Breast epithelium (tissue), 4 donors: ENCODE measurements at regions not wholly inside any gene's neighbourhood (a gene's known extent, or its start where the extent isn't known, plus 50 kb on each side); places are given as distances from the start of the nearest gene placed in this dataset.

Experiments
- DNase-seq, 2 donors: peaks; one replicate each; pipeline ENCODE4 v3.0.0-alpha.2; 2019; ENCODE audit warnings: low spot score in 2 of 2
- H3K27ac ChIP-seq, 2 donors: fragments of 200-600 bp; sonication (generic) in 1 of 2; one replicate each; pipeline ENCODE4 v1.5.1; 2016 to 2019; ENCODE audit warnings: mild to moderate bottlenecking in 1 of 2
- H3K27me3 ChIP-seq, 2 donors: fragments of 200-600 bp; sonication (generic) in 1 of 2; one replicate each; pipeline versions ENCODE4 v1.5.1 to v1.6.0; 2017 to 2019; ENCODE audit warnings: control low read depth in 1 of 2, mild to moderate bottlenecking in 1 of 2
- H3K36me3 ChIP-seq: fragments of 200-600 bp; one replicate; pipeline ENCODE4 v1.5.1; 2019
- H3K4me1 ChIP-seq, 2 donors: fragments of 200-600 bp; sonication (generic); one replicate each; pipeline ENCODE4 v1.5.1; 2016 to 2019; ENCODE audit warnings: control low read depth in 1 of 2
- H3K4me3 ChIP-seq, 3 donors: fragments of 200-600 bp; sonication (generic); 1 replicate in 2 of 3; 2 replicates in 1 of 3; pipeline ENCODE4 v1.5.1; 2016 to 2019; ENCODE audit warnings: mild to moderate bottlenecking in 3 of 3, moderate library complexity in 2 of 3
- H3K9me3 ChIP-seq, 2 donors: fragments of 200-600 bp; sonication (generic) in 1 of 2; one replicate each; pipeline ENCODE4 v1.5.1; 2016 to 2019; ENCODE audit warnings: control low read depth in 1 of 2
- POLR2A ChIP-seq: fragments of 450-650 bp; IDR thresholded peaks from one replicate; pipeline ENCODE4 v1.6.1; 2016; ENCODE audit warnings: antibody characterized with exemption, mild to moderate bottlenecking, moderate library complexity
- POLR2AphosphoS5 ChIP-seq, 3 donors: sonication (generic); formaldehyde crosslinking; IDR thresholded peaks; one replicate each; pipeline ENCODE4 v1.6.1; 2017; ENCODE audit warnings: antibody characterized with exemption in 3 of 3
- intact Hi-C: fragments of 100-400 bp; cut with DNase I; formaldehyde crosslinking; loops from one replicate; pipeline ENCODE4 v1.15.1; 2023; ENCODE audit warnings: low total_unique reads
- TF ChIP-seq, protein P1 (sequence below), 3 donors: fragments of 450-650 bp; IDR thresholded peaks; one replicate each; pipeline ENCODE4 v1.5.1; 2016 to 2017; ENCODE audit warnings: antibody characterized with exemption in 3 of 3, mild to moderate bottlenecking in 3 of 3, moderate library complexity in 3 of 3

- no peak for TF ChIP-seq POLR2AphosphoS5 (IDR thresholded peaks at IDR 0.05)
- no peak for TF ChIP-seq POLR2A
- TF ChIP-seq, protein P1, sequence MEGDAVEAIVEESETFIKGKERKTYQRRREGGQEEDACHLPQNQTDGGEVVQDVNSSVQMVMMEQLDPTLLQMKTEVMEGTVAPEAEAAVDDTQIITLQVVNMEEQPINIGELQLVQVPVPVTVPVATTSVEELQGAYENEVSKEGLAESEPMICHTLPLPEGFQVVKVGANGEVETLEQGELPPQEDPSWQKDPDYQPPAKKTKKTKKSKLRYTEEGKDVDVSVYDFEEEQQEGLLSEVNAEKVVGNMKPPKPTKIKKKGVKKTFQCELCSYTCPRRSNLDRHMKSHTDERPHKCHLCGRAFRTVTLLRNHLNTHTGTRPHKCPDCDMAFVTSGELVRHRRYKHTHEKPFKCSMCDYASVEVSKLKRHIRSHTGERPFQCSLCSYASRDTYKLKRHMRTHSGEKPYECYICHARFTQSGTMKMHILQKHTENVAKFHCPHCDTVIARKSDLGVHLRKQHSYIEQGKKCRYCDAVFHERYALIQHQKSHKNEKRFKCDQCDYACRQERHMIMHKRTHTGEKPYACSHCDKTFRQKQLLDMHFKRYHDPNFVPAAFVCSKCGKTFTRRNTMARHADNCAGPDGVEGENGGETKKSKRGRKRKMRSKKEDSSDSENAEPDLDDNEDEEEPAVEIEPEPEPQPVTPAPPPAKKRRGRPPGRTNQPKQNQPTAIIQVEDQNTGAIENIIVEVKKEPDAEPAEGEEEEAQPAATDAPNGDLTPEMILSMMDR (IDR thresholded peaks at IDR 0.05): no peak
- Histone ChIP-seq H3K27ac (no peak overlapping the region), H3K27me3 (no peaks in the 10 kb centered on the region), H3K9me3 (peaks cover 0 to 7% of the 10 kb centered on the region in 2 donors), H3K4me1 (no peaks in the 10 kb centered on the region), H3K4me3 (no peak overlapping the region), H3K36me3 (no peaks in the 10 kb centered on the region)
- intact Hi-C loops: no loop called here
- DNase-seq: no peak
These were observed 563.9 kb upstream of the NR5A2 start for GRCh38 chr1:199463521-199464127.

DNA sequence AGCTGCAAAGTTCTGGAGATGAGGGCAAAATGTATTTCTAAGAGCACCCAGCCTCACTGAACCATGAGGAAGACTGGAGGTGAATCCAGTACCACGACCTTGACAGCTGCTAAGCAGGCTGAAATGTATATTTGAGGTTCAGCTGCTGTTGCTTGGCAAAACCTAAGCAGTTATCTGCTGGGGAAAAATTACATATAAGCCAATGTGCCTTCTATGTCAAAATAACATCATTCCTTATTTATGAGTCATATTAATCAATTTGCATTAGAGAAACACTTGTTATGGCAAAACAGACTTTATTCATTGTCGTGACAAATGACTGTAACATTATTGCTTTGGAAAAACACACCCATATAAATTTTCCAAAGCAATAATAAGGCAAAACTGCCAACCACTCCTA, 560.5 kb upstream of the NR5A2 start:
- H3K36me3 ChIP-seq: no peaks in the 10 kb centered on the region
- DNase-seq: no peak
- intact Hi-C loops: no loop called here
- no peak overlapping the region for H3K27ac ChIP-seq
- no peaks in the 10 kb centered on the region for H3K27me3 ChIP-seq
- peaks cover 0 to 7% of the 10 kb centered on the region in 2 donors for H3K9me3 ChIP-seq
- no peak overlapping the region for H3K4me3 ChIP-seq
- TF ChIP-seq POLR2A (no peak), POLR2AphosphoS5 (IDR thresholded peaks at IDR 0.05) (no peak)
- TF ChIP-seq, protein P1 (IDR thresholded peaks at IDR 0.05): no peak
- H3K4me1 ChIP-seq: no peaks in the 10 kb centered on the region

DNA sequence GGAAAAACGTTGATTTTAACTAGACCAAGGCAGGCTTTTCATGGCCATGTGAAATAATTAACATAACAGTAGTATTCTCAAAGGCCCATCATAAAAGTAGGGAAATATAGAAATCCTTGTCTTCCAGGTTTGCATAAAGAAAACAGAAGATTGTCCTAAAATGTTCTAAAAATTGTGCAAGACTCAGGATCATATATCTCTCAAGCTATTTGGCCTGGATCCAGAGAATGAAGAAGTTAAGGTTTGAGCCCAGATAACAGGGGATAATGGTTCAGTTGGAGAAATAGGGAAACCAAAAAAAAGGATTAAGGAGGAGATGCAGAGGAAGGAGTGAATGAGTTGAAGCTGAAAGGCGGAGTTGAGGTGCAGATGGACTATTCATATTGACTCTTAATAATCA, 555.5 kb upstream of the NR5A2 start:
- Histone ChIP-seq H3K27ac (no peak overlapping the region), H3K36me3 (no peaks in the 10 kb centered on the region), H3K27me3 (no peaks in the 10 kb centered on the region), H3K9me3 (no peaks in the 10 kb centered on the region), H3K4me1 (no peaks in the 10 kb centered on the region), H3K4me3 (no peak overlapping the region)
- intact Hi-C loops: no loop called here
- no peak for DNase-seq
- no peak for TF ChIP-seq POLR2A
- TF ChIP-seq POLR2AphosphoS5 (IDR thresholded peaks at IDR 0.05): no peak
- TF ChIP-seq, protein P1 (IDR thresholded peaks at IDR 0.05): no peak

DNA sequence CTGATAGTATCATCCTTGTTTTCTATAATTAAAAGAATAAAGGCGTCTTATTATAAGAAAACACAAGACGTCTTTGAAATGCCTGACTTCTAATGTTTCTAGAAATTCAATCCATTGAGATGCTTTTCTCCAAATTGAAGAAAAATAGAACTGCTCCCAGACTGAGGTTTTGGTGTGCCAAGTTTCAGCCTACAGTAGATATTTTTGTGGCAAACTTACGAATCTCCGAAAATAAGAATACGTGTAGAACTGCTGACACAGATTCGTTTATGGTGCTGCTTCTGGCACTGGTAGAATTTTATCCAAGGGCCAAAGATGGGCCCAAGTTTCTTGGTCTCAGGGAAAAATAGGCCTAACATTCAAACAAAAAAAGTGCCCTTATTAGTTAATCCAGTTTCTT, 554.5 kb upstream of the NR5A2 start:
- no peak for DNase-seq
- no peaks in the 10 kb centered on the region for H3K9me3 ChIP-seq
- TF ChIP-seq POLR2AphosphoS5 (IDR thresholded peaks at IDR 0.05) (no peak), POLR2A (no peak)
- TF ChIP-seq, protein P1 (IDR thresholded peaks at IDR 0.05): no peak
- H3K27ac ChIP-seq: no peak overlapping the region
- H3K4me1 ChIP-seq: no peaks in the 10 kb centered on the region
- intact Hi-C loops: no loop called here
- no peak overlapping the region for H3K4me3 ChIP-seq
- no peaks in the 10 kb centered on the region for H3K27me3 ChIP-seq
- no peaks in the 10 kb centered on the region for H3K36me3 ChIP-seq

DNA sequence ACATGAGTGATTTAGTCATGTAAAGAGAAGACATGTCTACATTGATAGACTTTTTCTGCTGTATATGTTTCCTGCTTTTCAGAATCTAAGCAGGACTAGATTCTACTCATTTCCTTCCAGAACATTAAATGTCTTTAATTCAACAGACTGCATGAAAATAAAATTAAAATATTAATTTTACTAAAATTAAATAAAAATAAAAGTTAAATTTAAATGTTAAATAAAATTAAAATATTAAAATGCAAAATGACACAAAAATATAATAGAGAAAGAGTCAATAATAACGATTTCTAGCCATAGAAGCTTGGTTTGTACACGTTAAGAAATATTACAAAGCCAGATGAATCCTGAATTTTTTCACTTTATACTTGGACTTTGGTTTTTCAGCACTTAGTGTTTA, 552.8 kb upstream of the NR5A2 start:
- Histone ChIP-seq H3K4me1 (no peaks in the 10 kb centered on the region), H3K4me3 (no peak overlapping the region), H3K36me3 (no peaks in the 10 kb centered on the region), H3K9me3 (no peaks in the 10 kb centered on the region), H3K27me3 (no peaks in the 10 kb centered on the region), H3K27ac (no peak overlapping the region)
- no peak for TF ChIP-seq POLR2AphosphoS5 (IDR thresholded peaks at IDR 0.05)
- TF ChIP-seq POLR2A: no peak
- TF ChIP-seq, protein P1 (IDR thresholded peaks at IDR 0.05): no peak
- no peak for DNase-seq
- intact Hi-C loops: no loop called here
